ENCODE measurements at regions not wholly inside any gene's neighbourhood (a gene's known extent, or its start where the extent isn't known, plus 50 kb on each side); places are given as distances from the start of the nearest gene placed in this dataset.
A peak's percentile ranks its signal among the peaks of the same experiment; 100 is the strongest.

GRCh38 chr4:166312166-166312565 is 439.1 kb downstream of the TLL1 start:
- no peak for DNase-seq
- in situ Hi-C loops (cut with MboI) = no loop called here

GRCh38 chr4:166314902-166315301 is 441.9 kb downstream of the TLL1 start:
- in situ Hi-C loops (cut with MboI) = no loop called here
- Histone ChIP-seq H3K4me3 (no peak overlapping the region), H3K9me3 (ENCODE audit: low read depth) (no peaks in the 10 kb centered on the region), H3K9ac (no peak overlapping the region), H4K20me1 (ENCODE audit: insufficient read depth) (no peaks in the 10 kb centered on the region), H3K27ac (no peak overlapping the region), H2AFZ (no peak overlapping the region), H3K79me2 (ENCODE audit: insufficient read depth) (no peaks in the 10 kb centered on the region), H3K36me3 (ENCODE audit: low read depth) (no peaks in the 10 kb centered on the region), H3K4me1 (ENCODE audit: insufficient read depth) (no peaks in the 10 kb centered on the region), H3K4me2 (ENCODE audit: unreplicated experiment) (no peak overlapping the region), H3K9me2 (ENCODE audit: insufficient read depth) (no peaks in the 10 kb centered on the region), H3F3A (ENCODE audit: insufficient read depth) (no peaks in the 10 kb centered on the region), H3K27me3 (replicated peaks; ENCODE audit: insufficient read depth) (no peaks in the 10 kb centered on the region)
- 9 to 11% methylated on average over 1 of the region's 1 CpG for WGBS, 2 experiments (ENCODE audit: low coverage in 1 of 2, low lambda C conversion rate in 2 of 2, missing lambda C conversion rate in 2 of 2)
- DNase-seq = no peak
- TF ChIP-seq EZH2 (IDR thresholded peaks at IDR 0.05; ENCODE audit: insufficient read depth, poor library complexity, severe bottlenecking) = no peak
- no peak for TF ChIP-seq EZH2phosphoT487 (IDR thresholded peaks at IDR 0.05; ENCODE audit: insufficient read depth, low read depth)

More at GRCh38 chr4:166312166-166312565, 439.1 kb downstream of the TLL1 start:
- H3K4me1 ChIP-seq (ENCODE audit: insufficient read depth) = no peaks in the 10 kb centered on the region
- no peaks in the 10 kb centered on the region for H3K9me3 ChIP-seq (ENCODE audit: low read depth)
- no peaks in the 10 kb centered on the region for H4K20me1 ChIP-seq (ENCODE audit: insufficient read depth)
- H3K79me2 ChIP-seq (ENCODE audit: insufficient read depth) = no peaks in the 10 kb centered on the region
- H3K27me3 ChIP-seq (replicated peaks; ENCODE audit: insufficient read depth) = no peaks in the 10 kb centered on the region
- H2AFZ ChIP-seq = no peak overlapping the region
- no peak overlapping the region for H3K4me2 ChIP-seq (ENCODE audit: unreplicated experiment)
- TF ChIP-seq EZH2 (IDR thresholded peaks at IDR 0.05; ENCODE audit: insufficient read depth, poor library complexity, severe bottlenecking) = no peak
- no peak overlapping the region for H3K9ac ChIP-seq
- no peak overlapping the region for H3K4me3 ChIP-seq
- no peaks in the 10 kb centered on the region for H3K9me2 ChIP-seq (ENCODE audit: insufficient read depth)
- H3K27ac ChIP-seq = no peak overlapping the region
- no peaks in the 10 kb centered on the region for H3K36me3 ChIP-seq (ENCODE audit: low read depth)
- no peaks in the 10 kb centered on the region for H3F3A ChIP-seq (ENCODE audit: insufficient read depth)

GRCh38 chr4:166315721-166316467 is 442.9 kb downstream of the TLL1 start:
- no peak for TF ChIP-seq EZH2 (IDR thresholded peaks at IDR 0.05; ENCODE audit: insufficient read depth, poor library complexity, severe bottlenecking)
- no peak for TF ChIP-seq EZH2phosphoT487 (IDR thresholded peaks at IDR 0.05; ENCODE audit: insufficient read depth, low read depth)
- Histone ChIP-seq H3K27ac (no peak overlapping the region), H3K4me3 (no peak overlapping the region), H3K9me3 (ENCODE audit: low read depth) (no peaks in the 10 kb centered on the region), H3K27me3 (replicated peaks; ENCODE audit: insufficient read depth) (no peaks in the 10 kb centered on the region), H3K36me3 (ENCODE audit: low read depth) (no peaks in the 10 kb centered on the region), H3K4me1 (ENCODE audit: insufficient read depth) (no peaks in the 10 kb centered on the region), H3K79me2 (ENCODE audit: insufficient read depth) (no peaks in the 10 kb centered on the region), H4K20me1 (ENCODE audit: insufficient read depth) (no peaks in the 10 kb centered on the region), H2AFZ (no peak overlapping the region), H3K4me2 (ENCODE audit: unreplicated experiment) (no peak overlapping the region), H3K9me2 (ENCODE audit: insufficient read depth) (no peaks in the 10 kb centered on the region), H3K9ac (no peak overlapping the region), H3F3A (ENCODE audit: insufficient read depth) (no peaks in the 10 kb centered on the region)
- WGBS, 2 experiments (ENCODE audit: low coverage in 1 of 2, low lambda C conversion rate in 2 of 2, missing lambda C conversion rate in 2 of 2) = 28 to 32% methylated on average over 11 of the region's 11 CpGs
- in situ Hi-C loops (cut with MboI) = no loop called here
- DNase-seq = no peak

GRCh38 chr4:166318810-166319525 is 445.9 kb downstream of the TLL1 start:
- H3K9ac ChIP-seq = no peak overlapping the region
- H3F3A ChIP-seq (ENCODE audit: insufficient read depth) = no peaks in the 10 kb centered on the region
- 0 out of 2 replicates have a peak overlapping the region, but pooled peaks have one; percentile 20 for H3K27ac ChIP-seq
- H3K79me2 ChIP-seq (ENCODE audit: insufficient read depth) = no peaks in the 10 kb centered on the region
- no peak overlapping the region for H2AFZ ChIP-seq
- no peaks in the 10 kb centered on the region for H3K4me1 ChIP-seq (ENCODE audit: insufficient read depth)
- no peaks in the 10 kb centered on the region for H3K36me3 ChIP-seq (ENCODE audit: low read depth)
- peak; percentile 62 for DNase-seq
- H3K9me3 ChIP-seq (ENCODE audit: low read depth) = no peaks in the 10 kb centered on the region
- H3K4me3 ChIP-seq = no peak overlapping the region
- no peak overlapping the region for H3K4me2 ChIP-seq (ENCODE audit: unreplicated experiment)
- in situ Hi-C loops (cut with MboI) = no loop called here
- no peaks in the 10 kb centered on the region for H3K27me3 ChIP-seq (replicated peaks; ENCODE audit: insufficient read depth)
- 9 to 10% methylated on average over 4 of the region's 4 CpGs for WGBS, 2 experiments (ENCODE audit: low coverage in 1 of 2, low lambda C conversion rate in 2 of 2, missing lambda C conversion rate in 2 of 2)
- no peaks in the 10 kb centered on the region for H4K20me1 ChIP-seq (ENCODE audit: insufficient read depth)
- no peaks in the 10 kb centered on the region for H3K9me2 ChIP-seq (ENCODE audit: insufficient read depth)
- TF ChIP-seq EZH2 (IDR thresholded peaks at IDR 0.05; ENCODE audit: insufficient read depth, poor library complexity, severe bottlenecking) (no peak), EZH2phosphoT487 (IDR thresholded peaks at IDR 0.05; ENCODE audit: insufficient read depth, low read depth) (no peak)

All from GM23248 (cell line).